Pancreas (tissue), 10 donors: ENCODE measurements at regions not wholly inside any gene's neighbourhood (a gene's known extent, or its start where the extent isn't known, plus 50 kb on each side); places are given as distances from the start of the nearest gene placed in this dataset.

Experiments
- ATAC-seq, 4 donors: fragments of 200-7000 bp; cut with Tn5 transposase; one replicate each; pipeline versions ENCODE4 v1.8.0 to v1.9.1; 2020; ENCODE audit warnings: mild to moderate bottlenecking in 4 of 4, moderate library complexity in 4 of 4
- DNase-seq, 6 donors: peaks; one replicate each; pipeline ENCODE4 v3.0.0-alpha.2; 2020
- FAIRE-seq: peaks from 2 replicates; lab custom pipeline; 2012; peaks lifted over from hg19 to GRCh38; lab: Jason Lieb, UNC
- H3K27ac ChIP-seq, 4 donors: fragments of 200-600 bp; sonication (generic); 1 replicate in 3 of 4; 2 replicates in 1 of 4; pipeline versions ENCODE4 v1.5.0 to v1.8.0; 2020
- H3K27me3 ChIP-seq, 4 donors: fragments of 200-600 bp; one replicate each; pipeline ENCODE4 v1.8.0; 2021
- H3K36me3 ChIP-seq, 3 donors: fragments of 200-600 bp; sonication (generic) in 1 of 3; one replicate each; pipeline versions ENCODE4 v1.5.0 to v1.8.0; 2020 to 2021
- H3K4me1 ChIP-seq, 3 donors: fragments of 200-600 bp; one replicate each; pipeline ENCODE4 v1.8.0; 2021
- H3K4me3 ChIP-seq, 4 donors: fragments of 200-600 bp; sonication (generic) in 2 of 4; one replicate each; pipeline versions ENCODE4 v1.5.0 to v1.8.0; 2020 to 2021
- H3K9me3 ChIP-seq, 4 donors: fragments of 200-600 bp; one replicate each; pipeline ENCODE4 v1.8.0; 2021
- WGBS, 2 donors: extraction: QIAGEN DNeasy Blood & Tissue Kit; methylation state at CpG; one replicate each; pipeline ENCODE4 v1.1.7; 2013; 5-methylcytosine and 5-hydroxymethylcytosine counted together
- intact Hi-C, 3 donors: fragments of 100-400 bp; cut with DNase I; formaldehyde crosslinking; loops; one replicate each; pipeline versions ENCODE4 v1.11.1 to v1.14.2; 2022
- TF ChIP-seq, protein P1 (sequence below), 4 donors: fragments of 200-600 bp; sonication (generic) in 3 of 4; IDR thresholded peaks; one replicate each; pipeline versions ENCODE4 v1.5.0 to v1.8.0; 2021; ENCODE audit warnings: antibody characterized with exemption in 4 of 4
- donor health status: healthy with polysubstance abuse.
- donor health status: DM: no; HTN: no; CAD: no; lungs with moderate emphysema.
- donor health status: DM: no; HTN: no; CAD: no.
- donor health status: control.
- donor health status: control.
- donor health status: Bipolar disorder and iron deficiency.
- donor health status: DM: yes; HTN: yes; CAD: no.
- donor health status: DM: no; HTN: no; CAD: no.
- donor health status: DM: no; HTN: no; CAD: no.
- donor health status: DM: yes; HTN: yes; CAD: no.

DNA sequence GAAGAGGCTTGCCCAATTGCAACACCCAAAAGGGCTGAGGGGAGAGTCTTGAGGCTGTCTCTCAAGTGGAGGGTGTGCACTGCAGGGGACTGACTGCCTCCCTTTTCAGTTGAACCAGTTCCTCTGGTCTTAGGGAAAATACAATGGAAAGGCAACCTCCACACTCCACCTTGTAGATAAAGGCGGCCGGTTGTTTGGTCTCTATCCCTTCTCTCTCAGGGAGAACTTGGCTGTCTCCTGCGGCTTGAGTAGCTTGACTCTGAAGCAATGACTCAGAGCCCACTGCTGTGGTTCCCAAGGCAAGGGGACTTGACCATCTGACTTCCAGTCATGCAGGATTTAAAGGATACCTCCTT is 143.2 kb upstream of the UMPS start:
- ATAC-seq = peak; percentile 38 to 69 (median 60)
- peak in 4 of 6 donors; percentile 61 to 67 (median 66) for DNase-seq
- H3K27ac ChIP-seq = peak overlapping the region in 2 of 4 donors; percentile 41 to 52
- 23% methylated on average over 3 of the region's 3 CpGs for WGBS, 2 donors
- no peak overlapping the region for H3K4me3 ChIP-seq
- H3K4me1 ChIP-seq = peaks cover 15 to 32% (median 30%) of the 10 kb centered on the region in 3 donors
- FAIRE-seq = no peak
- TF ChIP-seq, protein P1, sequence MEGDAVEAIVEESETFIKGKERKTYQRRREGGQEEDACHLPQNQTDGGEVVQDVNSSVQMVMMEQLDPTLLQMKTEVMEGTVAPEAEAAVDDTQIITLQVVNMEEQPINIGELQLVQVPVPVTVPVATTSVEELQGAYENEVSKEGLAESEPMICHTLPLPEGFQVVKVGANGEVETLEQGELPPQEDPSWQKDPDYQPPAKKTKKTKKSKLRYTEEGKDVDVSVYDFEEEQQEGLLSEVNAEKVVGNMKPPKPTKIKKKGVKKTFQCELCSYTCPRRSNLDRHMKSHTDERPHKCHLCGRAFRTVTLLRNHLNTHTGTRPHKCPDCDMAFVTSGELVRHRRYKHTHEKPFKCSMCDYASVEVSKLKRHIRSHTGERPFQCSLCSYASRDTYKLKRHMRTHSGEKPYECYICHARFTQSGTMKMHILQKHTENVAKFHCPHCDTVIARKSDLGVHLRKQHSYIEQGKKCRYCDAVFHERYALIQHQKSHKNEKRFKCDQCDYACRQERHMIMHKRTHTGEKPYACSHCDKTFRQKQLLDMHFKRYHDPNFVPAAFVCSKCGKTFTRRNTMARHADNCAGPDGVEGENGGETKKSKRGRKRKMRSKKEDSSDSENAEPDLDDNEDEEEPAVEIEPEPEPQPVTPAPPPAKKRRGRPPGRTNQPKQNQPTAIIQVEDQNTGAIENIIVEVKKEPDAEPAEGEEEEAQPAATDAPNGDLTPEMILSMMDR (IDR thresholded peaks at IDR 0.05) = no peak
- no peaks in the 10 kb centered on the region for H3K27me3 ChIP-seq
- intact Hi-C loops = no loop called here
- no peaks in the 10 kb centered on the region for H3K9me3 ChIP-seq
- H3K36me3 ChIP-seq = no peaks in the 10 kb centered on the region

DNA sequence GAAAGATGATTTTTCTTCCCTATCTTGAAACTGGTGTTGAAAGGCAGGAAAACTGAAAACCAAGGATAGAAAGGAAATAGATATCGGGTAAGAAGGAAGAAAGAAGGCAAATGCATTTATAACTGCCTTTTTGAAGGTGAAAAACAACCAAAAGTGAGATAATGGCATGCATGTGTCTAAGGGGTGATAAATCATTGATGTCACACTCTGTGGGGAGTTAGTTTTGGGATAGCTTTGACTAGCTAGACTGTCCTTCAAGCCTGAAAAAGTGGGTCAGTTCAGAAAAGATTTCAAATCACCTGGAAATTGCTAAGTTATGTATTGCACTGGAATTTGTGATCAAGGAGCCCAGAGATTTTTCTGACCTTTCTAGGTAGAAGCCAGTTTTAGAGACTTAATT is 142.2 kb upstream of the UMPS start:
- no peaks in the 10 kb centered on the region for H3K27me3 ChIP-seq
- TF ChIP-seq, protein P1 (IDR thresholded peaks at IDR 0.05) = no peak
- 64 to 77% methylated on average over 1 of the region's 1 CpG for WGBS, 2 donors
- H3K9me3 ChIP-seq = no peaks in the 10 kb centered on the region
- peaks cover 21 to 37% (median 35%) of the 10 kb centered on the region in 3 donors for H3K4me1 ChIP-seq
- no peak overlapping the region for H3K27ac ChIP-seq
- no peaks in the 10 kb centered on the region for H3K36me3 ChIP-seq
- intact Hi-C loops = no loop called here
- ATAC-seq = no peak
- no peak for FAIRE-seq
- no peak overlapping the region for H3K4me3 ChIP-seq
- DNase-seq = no peak

DNA sequence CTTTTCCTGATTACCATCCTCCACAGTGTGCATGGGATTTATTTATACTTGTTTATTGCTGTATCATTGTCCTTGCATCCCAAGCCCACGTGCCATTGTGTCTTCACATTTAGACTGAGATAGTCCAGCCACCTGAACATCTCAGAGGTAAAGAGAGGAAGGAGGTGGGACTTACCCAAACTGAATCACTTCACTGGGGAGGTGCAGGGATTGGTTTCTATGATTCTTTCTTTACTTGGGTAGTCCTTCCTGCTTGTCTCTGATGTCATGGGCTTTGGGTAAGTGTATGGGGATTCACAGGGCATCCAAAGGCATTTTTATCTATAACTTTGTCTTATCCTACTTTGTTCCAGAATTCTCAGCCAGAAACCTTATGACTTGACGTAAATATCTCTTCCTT is 141.5 kb upstream of the UMPS start:
- no peak for ATAC-seq
- intact Hi-C loops = no loop called here
- no peak for FAIRE-seq
- no peaks in the 10 kb centered on the region for H3K9me3 ChIP-seq
- TF ChIP-seq, protein P1 (IDR thresholded peaks at IDR 0.05) = no peak
- H3K4me3 ChIP-seq = no peak overlapping the region
- 92 to 96% methylated on average over 2 of the region's 2 CpGs for WGBS, 2 donors
- no peaks in the 10 kb centered on the region for H3K27me3 ChIP-seq
- H3K27ac ChIP-seq = no peak overlapping the region
- H3K4me1 ChIP-seq = peaks cover 29 to 44% (median 43%) of the 10 kb centered on the region in 3 donors
- no peak for DNase-seq
- H3K36me3 ChIP-seq = no peaks in the 10 kb centered on the region

DNA sequence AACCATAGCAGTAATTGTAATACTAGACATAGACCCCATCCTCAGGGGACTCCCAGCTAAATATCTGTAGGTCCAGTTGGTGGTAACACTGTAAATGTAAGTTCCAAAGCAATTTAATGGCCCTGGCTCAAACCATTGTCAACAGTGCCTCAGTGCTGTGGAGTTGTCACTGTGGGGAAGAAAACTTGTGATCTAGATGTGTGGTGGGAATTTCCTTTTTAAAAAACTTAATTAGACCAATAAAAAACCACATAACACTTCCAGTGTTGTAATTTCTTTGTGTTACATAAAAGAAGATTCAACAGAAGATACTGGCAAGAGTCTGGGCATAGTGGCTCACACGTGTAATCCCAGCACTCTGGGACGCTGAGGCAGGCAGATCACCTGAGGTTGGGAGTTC is 138.6 kb upstream of the UMPS start:
- peaks cover 34 to 61% (median 58%) of the 10 kb centered on the region in 3 donors for H3K4me1 ChIP-seq
- DNase-seq (no peak), ATAC-seq (no peak), FAIRE-seq (no peak)
- H3K27ac ChIP-seq = peak overlapping the region in 3 of 4 donors; percentile 7 to 37 (median 24)
- TF ChIP-seq, protein P1 (IDR thresholded peaks at IDR 0.05) = no peak
- no peaks in the 10 kb centered on the region for H3K27me3 ChIP-seq
- intact Hi-C loops = no loop called here
- H3K4me3 ChIP-seq = no peak overlapping the region
- H3K36me3 ChIP-seq = no peaks in the 10 kb centered on the region
- H3K9me3 ChIP-seq = no peaks in the 10 kb centered on the region
- WGBS, 2 donors = 78 to 80% methylated on average over 2 of the region's 2 CpGs

DNA sequence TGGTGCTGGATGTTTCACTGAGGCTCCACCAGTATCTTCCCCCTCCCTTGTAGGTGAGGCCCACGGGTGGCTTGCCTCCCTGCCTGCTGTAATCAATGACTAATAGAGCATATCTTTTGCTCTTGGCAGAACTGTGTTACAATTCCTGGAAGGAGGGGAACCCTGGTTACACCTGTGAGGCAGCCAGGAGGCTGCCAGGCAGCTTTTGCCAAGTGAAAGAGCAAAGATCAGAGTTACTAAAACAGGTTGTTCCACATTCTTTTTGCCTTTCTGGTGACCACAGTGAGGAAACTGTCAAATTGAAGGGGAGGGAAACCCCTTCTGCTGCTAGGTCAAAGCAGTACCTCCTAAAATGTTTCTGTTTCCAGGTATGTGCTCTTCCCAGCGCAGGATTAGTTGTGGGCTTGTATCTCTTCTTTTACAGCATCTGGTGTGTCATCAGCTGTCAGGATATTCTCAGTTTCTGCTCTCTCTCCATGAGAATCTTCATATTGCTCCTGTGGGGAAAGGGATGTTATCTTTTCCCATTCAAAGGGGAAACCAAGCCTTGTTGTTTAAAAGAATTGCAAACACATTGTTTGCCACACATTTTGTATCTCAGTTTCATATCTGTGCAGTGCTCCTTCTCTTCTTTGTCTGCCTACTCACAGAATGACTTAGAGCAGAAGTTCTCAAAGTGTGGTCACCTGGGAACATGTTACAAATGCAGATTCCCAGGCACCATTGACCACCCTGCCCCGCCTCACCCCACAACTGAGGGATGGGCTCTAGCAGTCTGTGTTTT is 137.4 kb upstream of the UMPS start:
- no peaks in the 10 kb centered on the region for H3K9me3 ChIP-seq
- WGBS, 2 donors = 27 to 32% methylated on average over 3 of the region's 3 CpGs
- FAIRE-seq = no peak
- no peak overlapping the region for H3K4me3 ChIP-seq
- ATAC-seq = peak; percentile 95 to 99 (median 98)
- intact Hi-C loops = no loop called here
- H3K36me3 ChIP-seq = no peaks in the 10 kb centered on the region
- H3K4me1 ChIP-seq = peaks cover 27 to 50% (median 50%) of the 10 kb centered on the region in 3 donors
- H3K27ac ChIP-seq = peak overlapping the region; percentile 20 to 71 (median 42)
- H3K27me3 ChIP-seq = no peaks in the 10 kb centered on the region
- DNase-seq = peak; percentile 73 to 91 (median 87)
- TF ChIP-seq, protein P1 (IDR thresholded peaks at IDR 0.05) = no peak
